Neural cell (in vitro differentiated cells): ENCODE measurements at regions not wholly inside any gene's neighbourhood (a gene's known extent, or its start where the extent isn't known, plus 50 kb on each side); places are given as distances from the start of the nearest gene placed in this dataset.

ENCODE experiments used
- EP300 ChIP-seq: fragments of 450-650 bp; conservative IDR thresholded peaks from 2 replicates; pipeline ENCODE4 v1.6.1; 2014; ENCODE audit warnings: antibody characterized with exemption, mild to moderate bottlenecking, moderate library complexity; ENCODE audit not compliant: poor library complexity, severe bottlenecking
- EZH2 ChIP-seq: fragments of 200-600, 300-800 bp; shearing (Covaris generic), sonication (generic); IDR thresholded peaks from 2 replicates; pipeline ENCODE4 v1.6.1; 2014; ENCODE audit warnings: antibody characterized with exemption, low read length, borderline replicate concordance, mild to moderate bottlenecking; ENCODE audit not compliant: insufficient read depth, poor library complexity, severe bottlenecking
- MXI1 ChIP-seq: fragments of 450-650 bp; conservative IDR thresholded peaks from 2 replicates; pipeline ENCODE4 v1.6.1; 2014; ENCODE audit warnings: antibody characterized with exemption, mild to moderate bottlenecking; ENCODE audit not compliant: poor library complexity, severe bottlenecking
- POLR2AphosphoS5 ChIP-seq: IDR thresholded peaks from 2 replicates; pipeline ENCODE4 v1.6.1; 2012
- RAD21 ChIP-seq: fragments of 450-650 bp; conservative IDR thresholded peaks from 2 replicates; pipeline ENCODE4 v1.6.1; 2014; ENCODE audit warnings: antibody characterized with exemption, mild to moderate bottlenecking, moderate library complexity
- SMC3 ChIP-seq: fragments of 450-650 bp; conservative IDR thresholded peaks from 2 replicates; pipeline ENCODE4 v1.6.1; 2014; ENCODE audit warnings: antibody characterized with exemption, mild to moderate bottlenecking, moderate library complexity; ENCODE audit not compliant: poor library complexity
- TAF1 ChIP-seq: IDR thresholded peaks from 2 replicates; pipeline ENCODE4 v1.6.1; 2012; ENCODE audit warnings: low read depth
- TF ChIP-seq, protein P1 (sequence below): fragments of 450-650 bp; IDR thresholded peaks from 2 replicates; pipeline ENCODE4 v1.5.1; 2014; ENCODE audit warnings: antibody characterized with exemption, mild to moderate bottlenecking, moderate library complexity; ENCODE audit not compliant: poor library complexity, severe bottlenecking
- TF ChIP-seq, protein P2 (sequence below): IDR thresholded peaks from 2 replicates; pipeline ENCODE4 v1.6.1; 2012; ENCODE audit warnings: borderline replicate concordance

DNA sequence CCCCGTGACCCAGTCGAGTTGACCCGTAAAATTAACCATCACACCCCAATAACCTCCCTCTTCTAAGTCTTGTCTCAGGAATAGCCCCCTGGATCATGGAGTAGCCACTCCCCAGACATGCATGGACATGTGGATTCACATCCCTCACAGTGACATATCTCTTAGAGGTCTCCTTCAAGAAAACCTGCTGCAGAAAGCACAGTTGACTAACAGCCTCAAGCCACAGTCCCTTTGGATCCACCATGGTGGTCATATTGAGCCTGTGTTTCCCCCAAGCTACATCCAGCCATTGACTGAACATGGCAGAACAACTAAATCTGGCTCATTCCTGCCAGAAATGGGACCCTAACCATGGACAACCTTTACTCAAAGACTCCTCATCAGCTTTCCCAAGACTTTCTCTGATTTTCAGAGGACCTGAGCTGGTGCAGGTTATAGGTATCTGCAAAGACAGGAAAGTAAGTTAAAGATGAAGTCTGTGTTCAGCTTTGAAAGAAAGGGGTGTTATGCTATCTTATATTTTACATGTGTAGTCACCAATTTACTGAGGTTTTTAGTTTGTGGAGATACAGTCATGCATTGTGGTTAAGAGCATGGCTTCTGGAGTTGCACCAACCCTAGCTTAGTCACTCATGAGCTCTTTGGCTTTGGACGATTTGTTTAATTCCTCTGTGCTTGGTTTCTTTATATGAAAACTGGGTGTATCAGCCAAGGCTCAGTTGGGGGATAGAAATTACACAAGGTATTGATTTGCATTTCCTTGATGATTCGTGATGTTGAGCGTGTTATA, 219.1 kb downstream of the MYLK4 start:
- TF ChIP-seq POLR2AphosphoS5 (no peak), RAD21 (no peak), TAF1 (no peak), EP300 (no peak), SMC3 (no peak), EZH2 (no peak), MXI1 (no peak)
- TF ChIP-seq, protein P1, sequence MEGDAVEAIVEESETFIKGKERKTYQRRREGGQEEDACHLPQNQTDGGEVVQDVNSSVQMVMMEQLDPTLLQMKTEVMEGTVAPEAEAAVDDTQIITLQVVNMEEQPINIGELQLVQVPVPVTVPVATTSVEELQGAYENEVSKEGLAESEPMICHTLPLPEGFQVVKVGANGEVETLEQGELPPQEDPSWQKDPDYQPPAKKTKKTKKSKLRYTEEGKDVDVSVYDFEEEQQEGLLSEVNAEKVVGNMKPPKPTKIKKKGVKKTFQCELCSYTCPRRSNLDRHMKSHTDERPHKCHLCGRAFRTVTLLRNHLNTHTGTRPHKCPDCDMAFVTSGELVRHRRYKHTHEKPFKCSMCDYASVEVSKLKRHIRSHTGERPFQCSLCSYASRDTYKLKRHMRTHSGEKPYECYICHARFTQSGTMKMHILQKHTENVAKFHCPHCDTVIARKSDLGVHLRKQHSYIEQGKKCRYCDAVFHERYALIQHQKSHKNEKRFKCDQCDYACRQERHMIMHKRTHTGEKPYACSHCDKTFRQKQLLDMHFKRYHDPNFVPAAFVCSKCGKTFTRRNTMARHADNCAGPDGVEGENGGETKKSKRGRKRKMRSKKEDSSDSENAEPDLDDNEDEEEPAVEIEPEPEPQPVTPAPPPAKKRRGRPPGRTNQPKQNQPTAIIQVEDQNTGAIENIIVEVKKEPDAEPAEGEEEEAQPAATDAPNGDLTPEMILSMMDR, result no peak
- TF ChIP-seq, protein P2, sequence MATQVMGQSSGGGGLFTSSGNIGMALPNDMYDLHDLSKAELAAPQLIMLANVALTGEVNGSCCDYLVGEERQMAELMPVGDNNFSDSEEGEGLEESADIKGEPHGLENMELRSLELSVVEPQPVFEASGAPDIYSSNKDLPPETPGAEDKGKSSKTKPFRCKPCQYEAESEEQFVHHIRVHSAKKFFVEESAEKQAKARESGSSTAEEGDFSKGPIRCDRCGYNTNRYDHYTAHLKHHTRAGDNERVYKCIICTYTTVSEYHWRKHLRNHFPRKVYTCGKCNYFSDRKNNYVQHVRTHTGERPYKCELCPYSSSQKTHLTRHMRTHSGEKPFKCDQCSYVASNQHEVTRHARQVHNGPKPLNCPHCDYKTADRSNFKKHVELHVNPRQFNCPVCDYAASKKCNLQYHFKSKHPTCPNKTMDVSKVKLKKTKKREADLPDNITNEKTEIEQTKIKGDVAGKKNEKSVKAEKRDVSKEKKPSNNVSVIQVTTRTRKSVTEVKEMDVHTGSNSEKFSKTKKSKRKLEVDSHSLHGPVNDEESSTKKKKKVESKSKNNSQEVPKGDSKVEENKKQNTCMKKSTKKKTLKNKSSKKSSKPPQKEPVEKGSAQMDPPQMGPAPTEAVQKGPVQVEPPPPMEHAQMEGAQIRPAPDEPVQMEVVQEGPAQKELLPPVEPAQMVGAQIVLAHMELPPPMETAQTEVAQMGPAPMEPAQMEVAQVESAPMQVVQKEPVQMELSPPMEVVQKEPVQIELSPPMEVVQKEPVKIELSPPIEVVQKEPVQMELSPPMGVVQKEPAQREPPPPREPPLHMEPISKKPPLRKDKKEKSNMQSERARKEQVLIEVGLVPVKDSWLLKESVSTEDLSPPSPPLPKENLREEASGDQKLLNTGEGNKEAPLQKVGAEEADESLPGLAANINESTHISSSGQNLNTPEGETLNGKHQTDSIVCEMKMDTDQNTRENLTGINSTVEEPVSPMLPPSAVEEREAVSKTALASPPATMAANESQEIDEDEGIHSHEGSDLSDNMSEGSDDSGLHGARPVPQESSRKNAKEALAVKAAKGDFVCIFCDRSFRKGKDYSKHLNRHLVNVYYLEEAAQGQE, result no peak
